IMR-90 (cell line): ENCODE measurements at regions not wholly inside any gene's neighbourhood (a gene's known extent, or its start where the extent isn't known, plus 50 kb on each side); places are given as distances from the start of the nearest gene placed in this dataset.

ENCODE experiments used
- ATAC-seq: fragments of 200-7000 bp; cut with Tn5 transposase; 2 replicates; pipeline ENCODE4 v1.9.1; 2020; ENCODE audit warnings: low read depth, mild to moderate bottlenecking, moderate library complexity
- BruUV-seq: library from RNA; stranded (reverse); fragments of 400-500 nt; replicated peaks from 2 replicates; lab custom pipeline; 2021; lab: Mats Ljungman, UMichigan
- CTCF ChIA-PET: fragments of 300-600 bp; formaldehyde crosslinking; extraction: SDS; loops from one replicate; lab custom pipeline; 2021; ENCODE audit warnings: antibody characterized with exemption; lab: Yijun Ruan, JAX
- POLR2A ChIA-PET: fragments of 300-600 bp; sonication (Branson Sonifier 250); formaldehyde crosslinking; loops from one replicate; lab custom pipeline; 2022; ENCODE audit warnings: antibody characterized with exemption; ENCODE audit not compliant: unreplicated experiment; lab: Charles Lee
- DNase-seq: peaks from one replicate; pipeline ENCODE4 v3.0.0; 2013
- H2AFZ ChIP-seq: replicated peaks from 2 replicates; pipeline ENCODE3; 2013; ENCODE audit warnings: low read length, mild to moderate bottlenecking; ENCODE audit not compliant: poor library complexity
- H2AK5ac ChIP-seq: 2 replicates; pipeline ENCODE4 v1.6.1; 2013; ENCODE audit warnings: low read depth, low read length, inconsistent platforms
- H2AK9ac ChIP-seq: replicated peaks from 2 replicates; pipeline ENCODE3; 2013; ENCODE audit warnings: mild to moderate bottlenecking, low read depth, low read length, moderate library complexity; ENCODE audit not compliant: poor library complexity
- H2BK120ac ChIP-seq: 2 replicates; pipeline ENCODE4 v1.6.1; 2013; ENCODE audit warnings: low read depth, low read length, inconsistent platforms
- H2BK15ac ChIP-seq: 3 replicates; pipeline ENCODE4 v1.6.1; 2013; ENCODE audit warnings: low read depth, low read length, inconsistent platforms
- H2BK20ac ChIP-seq: 2 replicates; pipeline ENCODE4 v1.6.1; 2013; ENCODE audit warnings: low read depth, mild to moderate bottlenecking, inconsistent platforms, low read length, moderate library complexity
- H2BK5ac ChIP-seq: 2 replicates; pipeline ENCODE4 v1.6.1; 2013; ENCODE audit warnings: mild to moderate bottlenecking, low read depth, low read length, inconsistent platforms; ENCODE audit not compliant: poor library complexity, severe bottlenecking
- H3K14ac ChIP-seq: replicated peaks from 2 replicates; pipeline ENCODE4 v1.6.1; 2013; ENCODE audit warnings: low read depth, low read length, inconsistent platforms
- H3K18ac ChIP-seq: 2 replicates; pipeline ENCODE4 v1.6.1; 2013; ENCODE audit warnings: low read depth, low read length, control low read depth
- H3K23ac ChIP-seq: 2 replicates; pipeline ENCODE4 v1.6.1; 2013; ENCODE audit warnings: low read depth, low read length, inconsistent platforms
- H3K27ac ChIP-seq: 2 replicates; pipeline ENCODE4 v1.5.1; 2013; ENCODE audit warnings: mild to moderate bottlenecking, control low read depth, low read length; ENCODE audit not compliant: insufficient read depth
- H3K27me3 ChIP-seq: 2 replicates; pipeline ENCODE4 v1.6.1; 2013; ENCODE audit warnings: low read length; ENCODE audit not compliant: control insufficient read depth, insufficient read depth
- H3K36me3 ChIP-seq: 2 replicates; pipeline ENCODE4 v1.6.1; 2013; ENCODE audit warnings: low read length, mixed read lengths; ENCODE audit not compliant: control insufficient read depth, insufficient read depth
- H3K4ac ChIP-seq: 2 replicates; pipeline ENCODE4 v1.6.1; 2013; ENCODE audit warnings: low read depth, low read length, inconsistent platforms
- H3K4me1 ChIP-seq: 2 replicates; pipeline ENCODE4 v1.6.1; 2013; ENCODE audit warnings: low read length, mixed read lengths; ENCODE audit not compliant: control insufficient read depth, insufficient read depth
- H3K4me2 ChIP-seq: 2 replicates; pipeline ENCODE4 v1.6.1; 2013; ENCODE audit warnings: low read depth, mild to moderate bottlenecking, control low read depth, low read length, moderate library complexity
- H3K4me3 ChIP-seq: 2 replicates; pipeline ENCODE4 v1.5.1; 2013; ENCODE audit warnings: low read depth, mild to moderate bottlenecking, control low read depth, low read length, moderate library complexity; ENCODE audit not compliant: insufficient read depth
- H3K56ac ChIP-seq: 2 replicates; pipeline ENCODE4 v1.6.1; 2013; ENCODE audit warnings: low read length, inconsistent platforms; ENCODE audit not compliant: insufficient read depth; ENCODE audit errors: extremely low read depth
- H3K79me1 ChIP-seq, 2 experiments: 2 replicates each; pipeline ENCODE4 v1.6.1; 2013; ENCODE audit warnings: low read length in 2 of 2, inconsistent platforms in 1 of 2, low read depth in 1 of 2
- H3K9ac ChIP-seq: 2 replicates; pipeline ENCODE4 v1.6.1; 2013; ENCODE audit warnings: low read depth, low read length, control low read depth
- H3K9me1 ChIP-seq: 2 replicates; pipeline ENCODE4 v1.6.1; 2013; ENCODE audit warnings: low read length, inconsistent platforms; ENCODE audit not compliant: insufficient read depth
- H3K9me3 ChIP-seq: 2 replicates; pipeline ENCODE4 v1.6.1; 2013; ENCODE audit warnings: low read length; ENCODE audit not compliant: control insufficient read depth, insufficient read depth
- H4K20me1 ChIP-seq: 2 replicates; pipeline ENCODE4 v1.6.1; 2013; ENCODE audit warnings: low read length, inconsistent platforms; ENCODE audit not compliant: insufficient read depth
- H4K5ac ChIP-seq: 2 replicates; pipeline ENCODE4 v1.6.1; 2013; ENCODE audit warnings: mild to moderate bottlenecking, low read depth, low read length, control low read depth
- H4K8ac ChIP-seq, 2 experiments: 2 replicates each; pipeline ENCODE4 v1.6.1; 2013; ENCODE audit warnings: low read depth in 2 of 2, low read length in 2 of 2, control low read depth in 1 of 2, inconsistent platforms in 1 of 2
- H4K91ac ChIP-seq: 2 replicates; pipeline ENCODE4 v1.6.1; 2013; ENCODE audit warnings: low read depth, low read length, inconsistent platforms; ENCODE audit not compliant: insufficient read depth
- BHLHE40 ChIP-seq: fragments of 150-350 bp; IDR thresholded peaks from 2 replicates; pipeline ENCODE4 v1.6.1; 2016; ENCODE audit warnings: mild to moderate bottlenecking, low read depth, low read length
- CHD1 ChIP-seq: IDR thresholded peaks from 2 replicates; pipeline ENCODE4 v1.6.1; 2012; ENCODE audit warnings: low read depth, low read length, improper control_type of control experiment
- FOS ChIP-seq: fragments of 150-350 bp; IDR thresholded peaks from 2 replicates; pipeline ENCODE4 v1.6.1; 2016; ENCODE audit warnings: low read depth, low read length
- MAFK ChIP-seq: IDR thresholded peaks from 2 replicates; pipeline ENCODE4 v1.6.1; 2012; ENCODE audit warnings: low read depth, low read length, improper control_type of control experiment
- MXI1 ChIP-seq: IDR thresholded peaks from 2 replicates; pipeline ENCODE4 v1.6.1; 2012; ENCODE audit warnings: low read depth, mild to moderate bottlenecking, low read length, moderate library complexity, borderline replicate concordance
- POLR2A ChIP-seq: IDR thresholded peaks from 2 replicates; pipeline ENCODE4 v1.6.1; 2012; ENCODE audit warnings: mild to moderate bottlenecking, low read depth, low read length
- WGBS, 2 experiments: methylation state at CpG; one replicate each; pipeline versions ENCODE4 v1.1.5 to v1.1.7; 2013; ENCODE audit warnings: missing lambda C conversion rate in 2 of 2; ENCODE audit not compliant: insufficient read length in 1 of 2; ENCODE audit errors: extremely low coverage in 2 of 2; 5-methylcytosine and 5-hydroxymethylcytosine counted together
- dilution Hi-C: fragments of 300-500 bp; cut with HindIII; formaldehyde crosslinking; loops from one replicate; pipeline ENCODE4 v1.14.3; 2018; ENCODE audit warnings: low sequenced_read_pairs; ENCODE audit not compliant: unreplicated experiment
- in situ Hi-C: fragments of 300-500 bp; cut with MboI; formaldehyde crosslinking; loops from 3 replicates; pipeline ENCODE4 v1.14.3; 2019; ENCODE audit warnings: low sequenced_read_pairs, inconsistent platforms, mixed read lengths
- intact Hi-C: fragments of 100-400 bp; cut with micrococcal nuclease; formaldehyde crosslinking; loops from 2 replicates; pipeline ENCODE4 v1.10.0; 2022

- H2AFZ ChIP-seq: no peak overlapping the region
These were observed 339.2 kb downstream of the FOXA2 start for GRCh38 chr20:22245139-22245538.

More at GRCh38 chr20:22245139-22245538, 339.2 kb downstream of the FOXA2 start:
- H2BK15ac ChIP-seq: no peak overlapping the region
- H3K23ac ChIP-seq: no peak overlapping the region
- ATAC-seq: no peak
- H4K5ac ChIP-seq: no peak overlapping the region
- no peak overlapping the region for H3K14ac ChIP-seq
- POLR2A ChIA-PET: no interaction called here
- H3K27ac ChIP-seq: no peak overlapping the region
- no peak overlapping the region for H2BK120ac ChIP-seq
- no peak overlapping the region for H2AK9ac ChIP-seq
- no peaks in the 10 kb centered on the region for H3K4me1 ChIP-seq
- no peak overlapping the region for H4K91ac ChIP-seq
- no peak overlapping the region for H4K8ac ChIP-seq
- no peaks in the 10 kb centered on the region for H3K27me3 ChIP-seq
- H3K9ac ChIP-seq: no peak overlapping the region
- CTCF ChIA-PET: no interaction called here
- no peaks in the 10 kb centered on the region for H4K20me1 ChIP-seq
- H3K18ac ChIP-seq: no peak overlapping the region
- dilution Hi-C loops (no loop called here), intact Hi-C loops (no loop called here), in situ Hi-C loops (no loop called here)
- H3K56ac ChIP-seq: no peak overlapping the region
- TF ChIP-seq CHD1: no peak
- TF ChIP-seq MAFK: no peak
- no peak for TF ChIP-seq BHLHE40
- no peak for TF ChIP-seq MXI1
- TF ChIP-seq POLR2A: no peak
- TF ChIP-seq FOS: no peak
- WGBS, 2 experiments: no CpG with 5 or more reads among the region's 3 CpGs
- no peak overlapping the region for H3K4ac ChIP-seq
- DNase-seq: no peak
- H3K9me3 ChIP-seq: peaks cover 16% of the 10 kb centered on the region
- BruUV-seq: no TSS peak
- H2AK5ac ChIP-seq: no peak overlapping the region
- H2BK5ac ChIP-seq: no peak overlapping the region
- H3K79me1 ChIP-seq: no peaks in the 10 kb centered on the region
- H3K4me2 ChIP-seq: no peak overlapping the region
- H2BK20ac ChIP-seq: no peak overlapping the region
- H3K9me1 ChIP-seq: no peaks in the 10 kb centered on the region
- H3K36me3 ChIP-seq: no peaks in the 10 kb centered on the region
- no peak overlapping the region for H3K4me3 ChIP-seq
